Activated T-cell treated with anti-CD3 and anti-CD28 coated beads, Interleukin-2, amount 50 U/mL, for 4 hours (primary cell): ENCODE measurements at regions not wholly inside any gene's neighbourhood (a gene's known extent, or its start where the extent isn't known, plus 50 kb on each side); places are given as distances from the start of the nearest gene placed in this dataset.

Source experiments
- ATAC-seq, 2 donors: fragments of 200-7000 bp; cut with Tn5 transposase; one replicate each; pipeline ENCODE4 v1.10.0; 2021
- DNase-seq: peaks from one replicate; pipeline ENCODE4 v3.0.0-alpha.2; 2020
- H3K27me3 Mint-ChIP-seq: one replicate; pipeline ENCODE4 v1.8.0; 2021; ENCODE audit warnings: low read depth, mixed read lengths
- H3K36me3 Mint-ChIP-seq: one replicate; pipeline ENCODE4 v1.8.0; 2022; ENCODE audit warnings: mixed read lengths; ENCODE audit not compliant: insufficient read depth
- H3K4me1 Mint-ChIP-seq: one replicate; pipeline ENCODE4 v1.8.0; 2021; ENCODE audit warnings: low read depth, mixed read lengths
- H3K4me3 Mint-ChIP-seq: one replicate; pipeline ENCODE4 v1.8.0; 2021; ENCODE audit warnings: mild to moderate bottlenecking, moderate library complexity, mixed read lengths
- H3K9me3 Mint-ChIP-seq: one replicate; pipeline ENCODE4 v1.8.0; 2021; ENCODE audit warnings: mixed read lengths

DNA sequence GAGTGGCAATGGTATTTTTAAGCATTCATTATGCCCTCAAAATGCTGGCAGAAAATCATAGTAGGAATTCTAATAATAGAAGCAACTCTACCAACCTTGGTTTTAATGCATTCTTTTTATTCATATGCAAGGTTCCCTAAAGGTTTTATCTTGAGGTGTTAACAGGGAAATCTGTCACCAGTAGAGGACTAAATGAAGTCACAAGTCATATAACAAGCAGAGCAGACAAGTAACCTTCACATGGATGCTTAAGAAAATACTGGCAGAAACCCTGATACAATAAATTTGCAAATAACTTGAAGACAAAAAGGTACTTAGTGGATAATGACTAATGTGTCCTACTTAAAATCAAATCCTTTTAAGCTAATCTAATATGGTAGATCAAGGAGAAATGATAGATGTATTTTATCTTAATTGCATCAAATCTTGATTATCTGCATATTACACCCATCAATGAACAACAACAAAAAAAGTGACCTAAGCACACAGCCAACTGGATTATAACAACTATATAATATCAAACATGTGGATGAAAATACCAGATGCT lies 73.3 kb downstream of the RFC3 start:
- H3K4me3 Mint-ChIP-seq = no peak overlapping the region
- DNase-seq (no peak), ATAC-seq (no peak)
- H3K36me3 Mint-ChIP-seq = peaks cover 9% of the 10 kb centered on the region
- peaks cover 33% of the 10 kb centered on the region for H3K9me3 Mint-ChIP-seq
- no peaks in the 10 kb centered on the region for H3K4me1 Mint-ChIP-seq
- H3K27me3 Mint-ChIP-seq = no peaks in the 10 kb centered on the region

DNA sequence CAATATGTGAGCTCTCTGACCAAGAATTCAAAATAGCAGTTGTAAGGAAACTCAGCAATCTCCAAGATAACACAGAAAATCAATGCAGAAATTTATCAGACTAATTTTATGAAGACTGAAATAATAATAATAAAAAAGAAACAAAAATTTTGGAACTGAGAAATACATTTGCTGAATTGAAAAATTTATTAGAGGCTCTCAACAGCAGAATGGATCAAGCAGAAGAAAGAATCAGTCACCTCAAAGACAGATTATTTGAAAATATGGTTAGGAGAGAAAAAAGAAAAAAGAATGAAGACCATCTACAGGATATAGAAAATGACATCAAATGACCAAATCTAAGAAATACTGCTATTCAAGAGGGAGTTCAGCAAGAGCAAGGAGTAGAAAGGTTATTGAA lies 75.6 kb downstream of the RFC3 start:
- peaks cover 9% of the 10 kb centered on the region for H3K36me3 Mint-ChIP-seq
- H3K27me3 Mint-ChIP-seq = no peaks in the 10 kb centered on the region
- H3K4me1 Mint-ChIP-seq = no peaks in the 10 kb centered on the region
- ATAC-seq (no peak), DNase-seq (no peak)
- H3K4me3 Mint-ChIP-seq = no peak overlapping the region
- peaks cover 44% of the 10 kb centered on the region for H3K9me3 Mint-ChIP-seq

DNA sequence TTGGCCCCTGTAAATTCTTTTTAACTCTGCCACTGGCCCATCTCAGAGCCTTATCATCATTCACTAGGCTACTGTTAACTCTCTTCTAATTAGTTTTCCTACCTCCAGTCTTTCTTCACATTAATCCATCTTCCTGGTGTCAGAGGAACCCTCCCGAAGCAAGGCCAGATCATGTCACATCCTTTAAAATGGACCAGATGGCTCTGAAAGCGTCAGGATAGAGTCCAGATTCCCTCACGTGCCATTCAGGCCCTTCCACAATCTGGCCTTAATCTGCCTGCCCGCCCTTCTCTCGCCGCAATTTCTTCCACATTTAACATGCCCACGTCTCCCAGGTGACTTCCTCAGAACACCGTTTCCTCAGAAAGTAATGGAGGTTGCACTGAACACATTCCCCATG lies 86.5 kb downstream of the RFC3 start:
- Mint-ChIP-seq H3K4me1 (no peaks in the 10 kb centered on the region), H3K27me3 (no peaks in the 10 kb centered on the region), H3K4me3 (no peak overlapping the region), H3K36me3 (no peaks in the 10 kb centered on the region), H3K9me3 (peaks cover 26% of the 10 kb centered on the region)
- ATAC-seq (no peak), DNase-seq (no peak)

DNA sequence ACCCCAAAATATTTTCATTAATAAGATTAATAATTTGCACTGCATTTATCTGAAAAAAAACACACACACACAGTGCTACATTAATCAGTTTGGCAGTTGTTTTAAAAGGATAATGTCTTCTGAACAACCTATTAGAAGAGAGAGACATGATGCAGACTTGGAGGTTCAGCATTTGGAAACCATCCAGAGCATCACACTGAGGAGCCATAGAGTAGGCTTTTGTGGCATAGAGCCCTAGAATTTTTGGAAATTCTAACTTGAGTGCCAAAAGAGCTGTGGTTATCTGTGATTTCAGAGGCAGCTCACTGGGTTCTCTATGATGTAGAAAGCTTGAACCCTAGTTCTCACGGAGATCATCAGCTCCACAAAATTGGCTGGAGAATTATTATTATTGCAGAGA lies 90.2 kb downstream of the RFC3 start:
- ATAC-seq = no peak
- Mint-ChIP-seq H3K4me1 (no peaks in the 10 kb centered on the region), H3K4me3 (no peak overlapping the region), H3K9me3 (peaks cover under 1% of the 10 kb centered on the region), H3K27me3 (no peaks in the 10 kb centered on the region), H3K36me3 (no peaks in the 10 kb centered on the region)
- no peak for DNase-seq

DNA sequence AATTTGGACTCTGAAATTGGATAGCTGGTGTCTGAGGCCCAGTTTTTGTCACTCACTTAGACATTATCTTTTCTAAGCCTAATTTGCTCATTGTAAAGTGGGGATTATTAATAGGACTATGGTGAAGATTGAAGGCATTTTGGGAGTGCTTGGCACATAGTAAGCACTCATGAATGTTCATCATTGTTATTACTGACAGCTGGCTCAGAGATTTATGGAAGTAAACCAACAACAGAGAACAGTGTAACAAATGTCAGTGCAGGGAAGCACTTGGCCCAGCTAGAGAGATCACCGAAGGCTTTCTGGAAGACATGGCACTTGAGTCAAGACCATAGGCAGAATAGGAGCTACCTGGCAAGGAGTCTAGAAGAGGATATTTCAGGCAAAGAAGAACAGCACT lies 92.3 kb downstream of the RFC3 start:
- H3K4me3 Mint-ChIP-seq = no peak overlapping the region
- no peak for ATAC-seq
- H3K27me3 Mint-ChIP-seq = no peaks in the 10 kb centered on the region
- DNase-seq = no peak
- no peaks in the 10 kb centered on the region for H3K9me3 Mint-ChIP-seq
- H3K4me1 Mint-ChIP-seq = no peaks in the 10 kb centered on the region
- no peaks in the 10 kb centered on the region for H3K36me3 Mint-ChIP-seq

DNA sequence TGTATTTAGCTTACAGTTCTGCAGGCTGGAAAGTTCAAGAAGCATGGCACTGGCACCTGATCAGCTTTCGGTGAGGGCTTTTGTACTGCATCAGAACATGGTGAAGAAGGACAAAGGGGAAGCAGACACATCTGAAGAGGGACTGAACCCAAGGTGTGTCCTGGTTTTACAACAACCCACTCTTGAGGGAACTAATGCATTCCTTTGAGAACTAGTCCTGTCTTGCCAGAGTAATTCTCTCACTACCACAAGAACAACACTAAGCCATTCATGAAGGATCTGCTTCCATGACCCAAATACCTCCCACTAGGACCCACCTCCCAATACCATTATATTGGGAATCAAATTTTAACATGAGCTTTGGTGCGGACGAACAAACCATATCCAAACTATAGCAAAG lies 93.6 kb downstream of the RFC3 start:
- ATAC-seq (no peak), DNase-seq (no peak)
- no peaks in the 10 kb centered on the region for H3K27me3 Mint-ChIP-seq
- no peaks in the 10 kb centered on the region for H3K9me3 Mint-ChIP-seq
- no peaks in the 10 kb centered on the region for H3K36me3 Mint-ChIP-seq
- no peaks in the 10 kb centered on the region for H3K4me1 Mint-ChIP-seq
- no peak overlapping the region for H3K4me3 Mint-ChIP-seq

DNA sequence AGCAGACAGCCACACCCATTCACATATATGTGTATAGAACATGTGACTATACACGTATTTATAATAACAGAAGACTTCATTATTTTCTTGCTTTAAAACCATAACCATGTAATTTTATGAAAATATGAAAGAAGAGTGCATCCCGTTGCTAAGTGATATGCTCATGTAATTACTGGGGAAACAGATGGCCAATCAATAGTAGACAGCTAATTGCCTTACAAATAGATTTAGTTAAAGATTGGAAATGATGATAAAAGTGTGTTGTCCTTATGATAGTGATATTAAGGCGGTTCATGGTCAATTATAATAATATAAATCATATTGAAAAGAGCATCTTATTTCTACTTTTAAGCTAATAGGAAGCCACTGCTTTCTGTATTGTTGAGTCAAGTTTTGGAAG lies 95.9 kb downstream of the RFC3 start:
- ATAC-seq (no peak), DNase-seq (no peak)
- Mint-ChIP-seq H3K9me3 (no peaks in the 10 kb centered on the region), H3K27me3 (no peaks in the 10 kb centered on the region), H3K36me3 (no peaks in the 10 kb centered on the region), H3K4me1 (no peaks in the 10 kb centered on the region), H3K4me3 (no peak overlapping the region)

DNA sequence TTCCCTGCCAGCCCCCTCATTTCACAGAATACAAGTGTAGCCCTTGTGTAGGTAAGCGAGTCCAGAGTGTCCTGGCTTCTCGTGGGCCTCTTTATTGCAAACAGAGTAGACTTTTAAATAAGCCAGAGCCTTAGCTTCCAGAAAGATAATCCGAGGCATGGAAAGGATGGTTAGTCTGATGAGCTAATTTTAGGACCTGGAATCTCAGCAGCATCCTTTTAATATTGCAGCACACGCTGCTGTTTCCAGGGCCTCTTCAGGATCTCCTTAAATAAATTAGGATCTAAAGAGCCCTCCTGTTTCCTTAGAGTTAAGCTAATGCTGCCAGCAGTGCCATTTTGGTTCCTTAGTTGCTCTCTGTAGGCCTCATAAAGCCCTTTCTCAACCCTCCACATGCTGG lies 99.2 kb downstream of the RFC3 start:
- DNase-seq (no peak), ATAC-seq (no peak)
- no peaks in the 10 kb centered on the region for H3K36me3 Mint-ChIP-seq
- H3K4me3 Mint-ChIP-seq = no peak overlapping the region
- no peaks in the 10 kb centered on the region for H3K9me3 Mint-ChIP-seq
- no peaks in the 10 kb centered on the region for H3K4me1 Mint-ChIP-seq
- H3K27me3 Mint-ChIP-seq = no peaks in the 10 kb centered on the region

DNA sequence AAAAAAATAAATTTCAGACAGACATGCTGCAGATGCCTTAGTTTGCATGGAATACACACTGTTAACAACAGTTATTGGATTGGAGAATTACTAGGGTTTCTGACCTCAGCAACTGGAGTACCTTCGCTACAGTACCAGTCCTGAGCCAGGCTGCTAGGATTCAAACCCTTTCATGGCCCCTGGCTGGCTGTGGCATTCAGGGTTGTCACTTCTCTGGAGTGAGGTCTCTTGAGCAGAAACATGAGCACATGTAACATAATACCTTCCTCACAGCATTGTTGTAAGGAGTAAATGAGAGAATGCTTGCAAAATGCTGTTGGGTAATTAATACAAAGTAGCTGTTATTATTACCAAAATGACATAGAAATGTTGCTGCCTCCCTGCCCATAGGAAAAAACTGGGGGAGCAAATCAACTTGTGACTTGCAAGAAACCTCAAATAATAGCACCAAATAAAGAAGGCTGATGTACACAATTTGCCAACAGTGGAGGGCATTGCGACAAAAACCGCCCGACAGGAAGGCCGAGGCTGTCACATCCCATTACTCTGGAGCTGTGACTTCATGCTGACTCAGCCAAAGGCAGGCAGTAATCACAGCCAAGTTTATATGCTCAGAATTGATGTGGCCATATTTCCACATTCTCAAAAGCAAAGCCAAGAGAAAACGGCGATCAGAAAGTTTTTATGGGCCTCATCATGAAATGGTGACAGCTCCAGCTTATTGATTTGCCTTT lies 100.4 kb downstream of the RFC3 start:
- ATAC-seq (no peak), DNase-seq (no peak)
- Mint-ChIP-seq H3K27me3 (no peaks in the 10 kb centered on the region), H3K4me1 (no peaks in the 10 kb centered on the region), H3K36me3 (no peaks in the 10 kb centered on the region), H3K9me3 (no peaks in the 10 kb centered on the region), H3K4me3 (no peak overlapping the region)

DNA sequence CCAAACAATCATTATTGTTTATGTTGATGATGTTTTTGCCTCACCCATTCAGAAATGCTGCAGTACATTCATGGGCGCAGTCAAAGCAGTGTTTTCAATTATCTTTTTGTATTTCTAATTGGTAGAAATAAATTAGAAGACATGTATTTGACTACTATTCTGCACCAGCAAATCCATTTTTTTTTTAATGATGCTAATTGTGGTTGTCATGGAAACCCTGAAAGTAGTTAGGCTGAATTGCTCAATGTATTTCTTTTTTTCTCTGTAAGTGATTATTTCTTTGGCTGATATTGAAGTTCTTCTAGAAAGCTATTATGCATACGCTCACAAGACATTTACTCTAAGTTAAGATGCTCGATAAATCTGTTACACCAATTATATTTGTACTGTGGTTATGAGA lies 101.2 kb downstream of the RFC3 start:
- Mint-ChIP-seq H3K27me3 (no peaks in the 10 kb centered on the region), H3K9me3 (no peaks in the 10 kb centered on the region), H3K36me3 (no peaks in the 10 kb centered on the region), H3K4me1 (no peaks in the 10 kb centered on the region), H3K4me3 (no peak overlapping the region)
- no peak for ATAC-seq
- no peak for DNase-seq

DNA sequence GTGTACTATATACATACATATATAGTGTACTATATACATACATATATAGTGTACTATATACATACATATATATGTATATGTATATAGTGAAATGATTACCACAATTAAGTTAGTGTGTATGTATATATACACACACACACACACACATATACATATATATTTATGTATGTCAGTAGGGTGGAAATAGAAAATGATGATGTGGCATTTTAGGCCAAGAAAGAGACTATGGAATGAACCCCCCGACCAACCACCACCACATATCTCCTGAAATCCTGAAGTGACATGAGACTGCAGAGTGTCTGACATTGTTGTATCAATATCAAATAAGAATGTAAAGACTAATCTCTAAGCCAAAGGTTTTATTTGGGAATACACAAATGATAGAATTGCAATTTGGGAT lies 107.6 kb downstream of the RFC3 start:
- no peak for ATAC-seq
- H3K27me3 Mint-ChIP-seq = no peaks in the 10 kb centered on the region
- no peaks in the 10 kb centered on the region for H3K9me3 Mint-ChIP-seq
- no peaks in the 10 kb centered on the region for H3K36me3 Mint-ChIP-seq
- H3K4me1 Mint-ChIP-seq = no peaks in the 10 kb centered on the region
- H3K4me3 Mint-ChIP-seq = no peak overlapping the region
- DNase-seq = no peak

DNA sequence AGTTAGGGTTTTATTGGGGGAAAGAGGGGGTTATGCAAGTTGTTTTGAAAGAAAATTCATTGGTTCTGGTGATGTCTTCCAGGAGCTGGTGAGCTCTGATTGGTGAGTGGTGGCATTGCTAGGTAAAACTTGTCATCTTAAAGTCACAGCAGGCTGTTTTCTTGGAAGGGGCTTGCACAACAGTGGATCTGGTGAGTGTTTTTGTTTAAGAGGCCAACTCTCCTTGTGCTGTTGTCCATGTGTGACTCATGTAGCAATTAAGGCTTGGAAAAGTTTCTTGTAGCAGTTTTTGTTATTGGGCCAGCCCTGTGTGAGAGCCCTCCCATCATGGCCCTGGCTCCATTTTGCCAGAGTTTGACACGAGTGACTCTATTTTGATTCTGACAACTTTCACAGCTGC lies 109.4 kb downstream of the RFC3 start:
- no peaks in the 10 kb centered on the region for H3K27me3 Mint-ChIP-seq
- no peak overlapping the region for H3K4me3 Mint-ChIP-seq
- no peaks in the 10 kb centered on the region for H3K4me1 Mint-ChIP-seq
- no peak for DNase-seq
- ATAC-seq = no peak
- no peaks in the 10 kb centered on the region for H3K9me3 Mint-ChIP-seq
- no peaks in the 10 kb centered on the region for H3K36me3 Mint-ChIP-seq

DNA sequence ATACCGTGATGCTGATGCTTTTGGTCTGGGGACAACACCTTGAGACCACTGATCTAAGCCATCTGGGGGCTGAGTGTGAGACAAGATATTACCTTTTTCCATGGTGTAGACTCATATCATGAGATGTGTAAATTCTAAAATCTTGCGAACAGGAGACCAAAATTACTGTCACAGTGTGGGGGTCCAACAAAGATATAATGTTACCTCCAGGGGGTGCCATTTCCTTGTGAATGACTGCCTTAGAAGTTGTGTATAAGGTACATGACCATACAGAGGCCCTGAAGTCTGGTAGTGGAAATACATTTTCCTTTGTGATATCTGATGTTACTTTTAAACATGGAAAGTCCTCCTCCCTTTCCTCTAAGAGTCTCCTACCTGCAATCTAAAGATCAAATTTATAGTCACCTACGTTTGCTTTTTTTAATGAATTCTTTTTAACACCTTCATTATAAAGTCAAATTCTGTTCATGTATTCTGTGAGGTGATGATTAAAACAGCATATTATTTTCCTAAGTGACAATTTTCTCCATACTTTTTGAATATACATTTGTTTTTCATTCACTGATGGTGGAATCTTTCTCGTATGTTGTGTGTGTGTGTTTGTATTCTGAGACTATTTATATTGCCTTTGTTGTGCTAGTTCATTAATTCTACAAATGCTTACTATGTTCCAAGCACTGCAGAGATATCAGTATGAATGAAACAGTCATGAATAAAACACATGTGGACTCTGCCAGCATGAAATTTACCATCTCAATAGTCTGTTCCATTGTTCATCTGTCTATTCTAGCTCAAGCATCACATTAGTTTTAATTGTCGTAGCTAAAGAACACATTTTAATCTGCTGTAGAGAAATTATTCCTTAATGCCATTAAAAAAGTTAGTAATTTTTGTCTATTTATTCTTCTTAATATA lies 113.7 kb downstream of the RFC3 start:
- H3K27me3 Mint-ChIP-seq = no peaks in the 10 kb centered on the region
- H3K4me3 Mint-ChIP-seq = no peak overlapping the region
- no peak for DNase-seq
- no peaks in the 10 kb centered on the region for H3K36me3 Mint-ChIP-seq
- no peaks in the 10 kb centered on the region for H3K4me1 Mint-ChIP-seq
- ATAC-seq = peak in 1 of 2 donors; percentile 32
- H3K9me3 Mint-ChIP-seq = no peaks in the 10 kb centered on the region

DNA sequence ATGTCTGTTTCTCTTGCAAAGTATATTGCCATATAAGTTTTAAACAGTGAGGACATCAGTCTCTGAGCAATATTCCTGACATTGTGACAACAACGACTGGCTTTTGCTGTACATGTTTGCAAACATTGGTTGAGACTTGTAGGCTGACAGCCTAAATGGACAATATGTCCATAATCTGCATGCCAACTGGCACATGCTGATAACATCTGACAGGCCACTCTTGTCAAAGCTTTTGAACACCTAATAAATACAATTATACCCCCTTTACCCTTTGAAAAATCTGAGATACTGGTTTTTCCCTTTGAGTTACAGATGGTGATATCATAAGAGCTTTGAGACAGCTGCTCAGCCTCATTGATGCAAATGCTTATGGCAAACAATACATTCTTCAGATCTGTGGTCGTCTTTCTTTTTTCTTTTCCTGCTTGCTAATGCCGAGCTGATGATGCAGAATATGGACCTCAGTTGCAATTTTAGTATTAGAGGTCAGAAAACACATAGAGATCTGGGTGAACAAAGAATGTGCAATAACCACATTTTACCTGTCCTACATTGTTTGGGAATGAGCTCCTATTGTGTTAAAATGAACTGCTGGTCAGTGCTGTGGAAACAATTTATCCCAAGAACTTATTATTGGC lies 114.9 kb downstream of the RFC3 start:
- DNase-seq = no peak
- Mint-ChIP-seq H3K9me3 (no peaks in the 10 kb centered on the region), H3K4me1 (no peaks in the 10 kb centered on the region), H3K4me3 (no peak overlapping the region), H3K27me3 (no peaks in the 10 kb centered on the region), H3K36me3 (no peaks in the 10 kb centered on the region)
- no peak for ATAC-seq
